HUES64 (cell line): ENCODE measurements at regions not wholly inside any gene's neighbourhood (a gene's known extent, or its start where the extent isn't known, plus 50 kb on each side); places are given as distances from the start of the nearest gene placed in this dataset.
"Not testable (repeated sequence)": the region's sequence is repeated elsewhere in the genome, so short reads cannot be mapped to it uniquely, and the experiment has no call there.

Source experiments
- H3K27ac ChIP-seq: 2 replicates; pipeline ENCODE4 v1.7.0; 2013; ENCODE audit warnings: low read depth, low read length, inconsistent platforms
- H3K27me3 ChIP-seq: 2 replicates; pipeline ENCODE4 v1.6.1; 2013; ENCODE audit warnings: mild to moderate bottlenecking, low read length; ENCODE audit not compliant: insufficient read depth
- H3K36me3 ChIP-seq: 2 replicates; pipeline ENCODE4 v1.6.1; 2013; ENCODE audit warnings: mild to moderate bottlenecking, low read length; ENCODE audit not compliant: insufficient read depth
- H3K4me1 ChIP-seq: 2 replicates; pipeline ENCODE4 v1.6.1; 2013; ENCODE audit warnings: mild to moderate bottlenecking, low read length, moderate library complexity; ENCODE audit not compliant: insufficient read depth
- H3K4me3 ChIP-seq: 2 replicates; pipeline ENCODE4 v1.5.1; 2013; ENCODE audit warnings: mild to moderate bottlenecking, low read length, moderate library complexity
- H3K9ac ChIP-seq: 2 replicates; pipeline ENCODE4 v1.6.1; 2013; ENCODE audit warnings: mild to moderate bottlenecking, low read depth, low read length
- H3K9me3 ChIP-seq: 2 replicates; pipeline ENCODE4 v1.6.1; 2013; ENCODE audit warnings: low read depth, low read length; ENCODE audit not compliant: insufficient read depth
- WGBS: fragments of 150-250, 120-280 bp; methylation state at CpG from one replicate; pipeline ENCODE4 v1.1.7; 2013; ENCODE audit warnings: missing lambda C conversion rate; 5-methylcytosine and 5-hydroxymethylcytosine counted together

DNA sequence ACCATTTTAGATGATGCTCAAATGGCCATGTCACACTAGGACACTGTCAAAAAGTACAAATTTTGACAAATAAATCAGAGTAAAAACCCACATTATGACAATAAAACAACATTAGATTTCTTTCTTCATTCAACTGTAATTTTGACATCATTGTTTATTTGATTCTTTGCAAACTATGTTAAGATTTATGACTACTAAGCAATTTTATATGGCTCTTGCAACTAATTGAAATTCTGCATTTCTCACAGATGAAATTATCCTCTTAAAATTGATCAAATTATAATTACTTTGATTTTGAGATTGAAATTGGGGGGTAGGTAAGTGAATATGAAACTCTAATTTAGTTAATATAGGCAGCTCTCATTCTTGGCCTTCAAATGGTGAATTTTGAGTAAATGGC, 59.8 kb downstream of the ATOH1 start:
- Histone ChIP-seq H3K9me3 (no peaks in the 10 kb centered on the region), H3K4me1 (no peaks in the 10 kb centered on the region), H3K36me3 (no peaks in the 10 kb centered on the region), H3K27me3 (no peaks in the 10 kb centered on the region), H3K9ac (no peak overlapping the region), H3K27ac (no peak overlapping the region), H3K4me3 (no peak overlapping the region)

GRCh38 chr4:93888768-93889167, 60.2 kb downstream of the ATOH1 start:
- Histone ChIP-seq H3K9me3 (no peaks in the 10 kb centered on the region), H3K27me3 (no peaks in the 10 kb centered on the region), H3K9ac (no peak overlapping the region), H3K4me1 (no peaks in the 10 kb centered on the region), H3K36me3 (no peaks in the 10 kb centered on the region), H3K27ac (no peak overlapping the region), H3K4me3 (no peak overlapping the region)

GRCh38 chr4:93891244-93891643, 62.7 kb downstream of the ATOH1 start:
- Histone ChIP-seq H3K9me3 (no peaks in the 10 kb centered on the region), H3K27ac (no peak overlapping the region), H3K4me1 (no peaks in the 10 kb centered on the region), H3K27me3 (no peaks in the 10 kb centered on the region), H3K36me3 (no peaks in the 10 kb centered on the region), H3K4me3 (no peak overlapping the region), H3K9ac (no peak overlapping the region)
- 88% methylated on average over 2 of the region's 2 CpGs for WGBS

DNA sequence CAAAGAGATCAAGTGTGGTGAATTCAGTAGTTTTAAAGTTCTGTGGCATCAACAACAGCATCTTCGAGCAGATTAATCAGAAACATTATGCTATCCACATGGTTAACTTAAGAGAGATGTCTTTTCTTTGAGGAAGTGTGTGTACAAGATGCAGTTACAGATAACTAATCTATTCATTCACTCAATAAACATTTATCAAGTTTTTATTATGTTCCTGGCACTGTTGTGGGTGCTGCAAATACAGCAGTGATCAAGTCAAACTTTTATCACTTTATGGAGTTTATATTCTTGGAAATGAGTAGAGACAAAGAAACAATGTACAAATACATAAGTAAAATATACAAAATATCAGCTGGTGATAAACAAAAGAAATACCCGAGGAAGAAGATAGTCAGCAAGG, 66.4 kb downstream of the ATOH1 start:
- Histone ChIP-seq H3K9ac (no peak overlapping the region), H3K27ac (no peak overlapping the region), H3K4me3 (no peak overlapping the region), H3K36me3 (no peaks in the 10 kb centered on the region), H3K4me1 (no peaks in the 10 kb centered on the region), H3K9me3 (no peaks in the 10 kb centered on the region), H3K27me3 (no peaks in the 10 kb centered on the region)
- WGBS: 100% methylated on average over 1 of the region's 2 CpGs

GRCh38 chr4:93896516-93896915, 68.0 kb downstream of the ATOH1 start:
- no peaks in the 10 kb centered on the region for H3K27me3 ChIP-seq
- 92% methylated on average over 1 of the region's 1 CpG for WGBS
- no peaks in the 10 kb centered on the region for H3K9me3 ChIP-seq
- no peak overlapping the region for H3K27ac ChIP-seq
- H3K4me1 ChIP-seq: no peaks in the 10 kb centered on the region
- no peak overlapping the region for H3K4me3 ChIP-seq
- H3K36me3 ChIP-seq: no peaks in the 10 kb centered on the region
- H3K9ac ChIP-seq: no peak overlapping the region

GRCh38 chr4:93897559-93897958, 69.0 kb downstream of the ATOH1 start:
- H3K9me3 ChIP-seq: no peaks in the 10 kb centered on the region
- WGBS: 100% methylated on average over 1 of the region's 1 CpG

DNA sequence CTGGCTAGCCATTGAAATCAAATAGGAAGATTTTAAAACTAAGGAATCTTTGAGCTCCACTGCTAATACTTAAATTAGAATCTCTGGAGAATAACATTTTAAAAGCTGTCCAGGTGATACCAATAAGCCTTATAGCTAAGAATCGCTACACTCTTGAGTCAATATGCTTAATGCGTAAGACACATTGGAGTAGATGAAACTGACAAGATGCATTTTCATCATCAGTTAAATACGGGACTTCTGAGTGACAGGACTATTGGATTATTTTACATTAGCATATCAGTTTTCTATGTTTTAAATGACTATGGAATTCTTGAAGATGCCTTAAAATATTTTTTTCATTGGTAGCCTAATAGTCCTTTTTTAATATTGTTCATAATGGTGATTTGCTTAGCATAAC, 80.2 kb downstream of the ATOH1 start:
- H3K9me3 ChIP-seq: no peaks in the 10 kb centered on the region
- no peaks in the 10 kb centered on the region for H3K36me3 ChIP-seq
- WGBS: 100% methylated on average over 3 of the region's 3 CpGs
- H3K4me1 ChIP-seq: no peaks in the 10 kb centered on the region
- no peak overlapping the region for H3K4me3 ChIP-seq
- H3K27ac ChIP-seq: no peak overlapping the region
- H3K9ac ChIP-seq: no peak overlapping the region
- no peaks in the 10 kb centered on the region for H3K27me3 ChIP-seq

More at GRCh38 chr4:93897559-93897958, 69.0 kb downstream of the ATOH1 start:
- Histone ChIP-seq H3K36me3 (no peaks in the 10 kb centered on the region), H3K4me3 (no peak overlapping the region), H3K27ac (no peak overlapping the region), H3K27me3 (no peaks in the 10 kb centered on the region), H3K4me1 (no peaks in the 10 kb centered on the region), H3K9ac (no peak overlapping the region)

- no peaks in the 10 kb centered on the region for H3K4me1 ChIP-seq
- H3K36me3 ChIP-seq: no peaks in the 10 kb centered on the region
- H3K4me3 ChIP-seq: no peak overlapping the region
- 90% methylated on average over 2 of the region's 2 CpGs for WGBS
- H3K27me3 ChIP-seq: no peaks in the 10 kb centered on the region
- no peak overlapping the region for H3K27ac ChIP-seq
- no peaks in the 10 kb centered on the region for H3K9me3 ChIP-seq
- H3K9ac ChIP-seq: no peak overlapping the region
These were observed 83.1 kb downstream of the ATOH1 start for GRCh38 chr4:93911671-93912070.

DNA sequence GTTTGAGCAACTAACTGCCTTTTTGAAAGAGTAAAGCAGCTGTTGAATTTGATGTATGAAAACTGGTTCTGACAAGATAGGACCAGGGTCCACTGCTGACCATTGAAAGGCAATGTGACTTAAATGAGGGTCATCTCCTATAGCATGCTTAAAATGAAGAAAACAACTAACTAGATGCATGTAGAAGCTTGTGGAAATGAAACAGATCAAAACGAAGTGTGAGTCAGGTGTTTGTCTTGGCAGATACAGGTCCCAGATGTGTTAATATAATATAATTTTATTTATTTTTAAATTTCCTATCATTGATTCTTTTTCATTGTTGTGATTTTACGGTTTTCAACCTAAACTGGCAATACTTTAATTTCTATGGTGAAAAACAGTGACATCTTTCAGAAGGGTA, 83.6 kb downstream of the ATOH1 start:
- H3K4me1 ChIP-seq: no peaks in the 10 kb centered on the region
- H3K9ac ChIP-seq: no peak overlapping the region
- H3K9me3 ChIP-seq: no peaks in the 10 kb centered on the region
- H3K36me3 ChIP-seq: no peaks in the 10 kb centered on the region
- no peak overlapping the region for H3K27ac ChIP-seq
- no CpG with 5 or more reads among the region's 2 CpGs for WGBS
- H3K4me3 ChIP-seq: no peak overlapping the region
- H3K27me3 ChIP-seq: no peaks in the 10 kb centered on the region

GRCh38 chr4:93918856-93919255, 90.3 kb downstream of the ATOH1 start:
- H3K27ac ChIP-seq: no peak overlapping the region
- no peaks in the 10 kb centered on the region for H3K9me3 ChIP-seq
- no peaks in the 10 kb centered on the region for H3K4me1 ChIP-seq
- WGBS: 98% methylated on average over 2 of the region's 2 CpGs
- no peak overlapping the region for H3K9ac ChIP-seq
- H3K36me3 ChIP-seq: no peaks in the 10 kb centered on the region
- H3K27me3 ChIP-seq: no peaks in the 10 kb centered on the region
- no peak overlapping the region for H3K4me3 ChIP-seq

GRCh38 chr4:93923570-93923969, 95.0 kb downstream of the ATOH1 start:
- not testable (repeated sequence) for H3K4me1 ChIP-seq, H3K9ac ChIP-seq, H3K36me3 ChIP-seq, H3K9me3 ChIP-seq, H3K27me3 ChIP-seq, H3K27ac ChIP-seq, H3K4me3 ChIP-seq
- 100% methylated on average over 2 of the region's 2 CpGs for WGBS

- Histone ChIP-seq H3K9ac (no peak overlapping the region), H3K4me1 (peaks cover 20% of the 10 kb centered on the region), H3K27me3 (no peaks in the 10 kb centered on the region), H3K9me3 (no peaks in the 10 kb centered on the region), H3K27ac (no peak overlapping the region), H3K36me3 (no peaks in the 10 kb centered on the region), H3K4me3 (no peak overlapping the region)
These were observed 118.7 kb downstream of the ATOH1 start for GRCh38 chr4:93947286-93947685.
